GF-D8 (cell line): ENCODE measurements at regions not wholly inside any gene's neighbourhood (a gene's known extent, or its start where the extent isn't known, plus 50 kb on each side); places are given as distances from the start of the nearest gene placed in this dataset.

Source experiments
- DNase-seq: peaks from one replicate; lab custom pipeline; 2025; lab: John Stamatoyannopoulos, UW

GRCh38 chr17:79443026-79443425 lies 167.8 kb downstream of the RBFOX3 start:
- DNase-seq, result no peak

GRCh38 chr17:79441356-79442160 lies 169.3 kb downstream of the RBFOX3 start:
- DNase-seq, result no peak

GRCh38 chr17:79440251-79440650 lies 170.6 kb downstream of the RBFOX3 start:
- no peak for DNase-seq

- DNase-seq, result no peak
Measured at GRCh38 chr17:79439493-79439892, 171.4 kb downstream of the RBFOX3 start.

- no peak for DNase-seq
Measured at GRCh38 chr17:79438546-79439334, 172.1 kb downstream of the RBFOX3 start.

- no peak for DNase-seq
Measured at GRCh38 chr17:79438058-79438457, 172.8 kb downstream of the RBFOX3 start.

- no peak for DNase-seq
Measured at GRCh38 chr17:79437081-79437480, 173.8 kb downstream of the RBFOX3 start.

GRCh38 chr17:79435962-79436361 lies 174.9 kb downstream of the RBFOX3 start:
- DNase-seq, result no peak

GRCh38 chr17:79435296-79435695 lies 175.6 kb downstream of the RBFOX3 start:
- no peak for DNase-seq

- no peak for DNase-seq
Measured at GRCh38 chr17:79434215-79434614, 176.6 kb downstream of the RBFOX3 start.

GRCh38 chr17:79433379-79433778 lies 177.5 kb downstream of the RBFOX3 start:
- no peak for DNase-seq

- no peak for DNase-seq
Measured at GRCh38 chr17:79431175-79431574, 179.7 kb downstream of the RBFOX3 start.

GRCh38 chr17:79429864-79430494 lies 180.9 kb downstream of the RBFOX3 start:
- DNase-seq, result no peak

- no peak for DNase-seq
Measured at GRCh38 chr17:79428988-79429387, 181.9 kb downstream of the RBFOX3 start.

GRCh38 chr17:79427621-79428539 lies 183.0 kb downstream of the RBFOX3 start:
- no peak for DNase-seq

- no peak for DNase-seq
Measured at GRCh38 chr17:79425686-79426085, 185.2 kb downstream of the RBFOX3 start.

- no peak for DNase-seq
Measured at GRCh38 chr17:79424471-79425185, 186.2 kb downstream of the RBFOX3 start.

GRCh38 chr17:79423811-79424465 lies 186.9 kb downstream of the RBFOX3 start:
- no peak for DNase-seq

- DNase-seq, result no peak
Measured at GRCh38 chr17:79422236-79422635, 188.6 kb downstream of the RBFOX3 start.
